PC-3 (cell line): ENCODE measurements at regions not wholly inside any gene's neighbourhood (a gene's known extent, or its start where the extent isn't known, plus 50 kb on each side); places are given as distances from the start of the nearest gene placed in this dataset.
A peak's percentile ranks its signal among the peaks of the same experiment; 100 is the strongest.

ENCODE experiments used
- ATAC-seq: fragments of 200-7000 bp; cut with Tn5 transposase; 2 replicates; pipeline ENCODE4 v1.9.1; 2020; ENCODE audit warnings: mild to moderate bottlenecking, moderate library complexity
- BruUV-seq: library from RNA; stranded (reverse); fragments of 400-500 nt; replicated peaks from 2 replicates; lab custom pipeline; 2021; lab: Mats Ljungman, UMichigan
- CTCF ChIA-PET: fragments of 300-600 bp; sonication (Branson Sonifier 250); formaldehyde crosslinking; loops from one replicate; lab custom pipeline; 2022; ENCODE audit warnings: antibody characterized with exemption; lab: Charles Lee
- POLR2A ChIA-PET: fragments of 300-600 bp; sonication (Branson Sonifier 250); formaldehyde crosslinking; loops from one replicate; lab custom pipeline; 2022; ENCODE audit warnings: antibody characterized with exemption; ENCODE audit not compliant: unreplicated experiment; lab: Charles Lee
- DNase-seq: peaks from one replicate; pipeline ENCODE4 v3.0.0-alpha.2; 2015
- H2AFZ ChIP-seq: fragments of 300-600 bp; sonication (generic); 2 replicates; pipeline ENCODE4 v1.6.0; 2016; ENCODE audit warnings: antibody characterized with exemption, low read length
- H3F3A ChIP-seq: fragments of 300-600 bp; sonication (generic); one replicate; pipeline ENCODE4 v1.6.0; 2017; ENCODE audit warnings: antibody characterized with exemption, low read length, control low read depth, mild to moderate bottlenecking; ENCODE audit not compliant: unreplicated experiment
- H3K27ac ChIP-seq: fragments of 300-600 bp; sonication (generic); 2 replicates; pipeline ENCODE4 v1.5.1; 2016; ENCODE audit warnings: mild to moderate bottlenecking, low read length
- H3K27me3 ChIP-seq: fragments of 300-600 bp; sonication (generic); 2 replicates; pipeline ENCODE4 v1.6.1; 2016; ENCODE audit warnings: low read length, mixed read lengths
- H3K36me3 ChIP-seq: fragments of 300-600 bp; sonication (generic); 2 replicates; pipeline ENCODE4 v1.6.1; 2016; ENCODE audit warnings: low read depth, mixed run types, low read length, mixed read lengths
- H3K4me1 ChIP-seq: fragments of 300-600 bp; sonication (generic); 2 replicates; pipeline ENCODE4 v1.5.1; 2016; ENCODE audit warnings: low read length; ENCODE audit not compliant: insufficient read depth
- H3K4me2 ChIP-seq: fragments of 300-600 bp; sonication (generic); 2 replicates; pipeline ENCODE4 v1.6.0; 2016; ENCODE audit warnings: low read length
- H3K4me3 ChIP-seq: fragments of 300-600 bp; sonication (generic); 2 replicates; pipeline ENCODE4 v1.5.1; 2016; ENCODE audit warnings: mild to moderate bottlenecking, low read length, mixed read lengths
- H3K79me2 ChIP-seq: fragments of 300-600 bp; sonication (generic); 2 replicates; pipeline ENCODE4 v1.6.1; 2017; ENCODE audit warnings: low read length, mixed read lengths
- H3K9ac ChIP-seq: fragments of 300-600 bp; sonication (generic); 2 replicates; pipeline ENCODE4 v1.6.0; 2016; ENCODE audit warnings: mild to moderate bottlenecking, low read length
- H3K9me2 ChIP-seq: fragments of 300-600 bp; sonication (generic); replicated peaks from 2 replicates; pipeline ENCODE4 v1.6.1; 2016; ENCODE audit warnings: mixed run types, low read length, mixed read lengths
- H3K9me3 ChIP-seq: fragments of 300-600 bp; sonication (generic); 2 replicates; pipeline ENCODE4 v1.6.1; 2016; ENCODE audit warnings: low read length, mixed read lengths
- H4K20me1 ChIP-seq: fragments of 300-600 bp; sonication (generic); 2 replicates; pipeline ENCODE4 v1.6.1; 2016; ENCODE audit warnings: low read length, mixed read lengths
- EZH2 ChIP-seq: fragments of 300-600 bp; sonication (generic); IDR thresholded peaks from one replicate; pipeline ENCODE4 v1.6.1; 2017; ENCODE audit warnings: antibody characterized with exemption, mild to moderate bottlenecking, low read length; ENCODE audit not compliant: unreplicated experiment
- EZH2phosphoT487 ChIP-seq: fragments of 300-600 bp; sonication (generic); IDR thresholded peaks from 2 replicates; pipeline ENCODE4 v1.6.1; 2018; ENCODE audit warnings: mild to moderate bottlenecking, antibody characterized with exemption, low read length, borderline replicate concordance
- intact Hi-C: fragments of 100-400 bp; cut with micrococcal nuclease; formaldehyde crosslinking; loops from 2 replicates; pipeline ENCODE4 v1.9.0; 2023
- TF ChIP-seq, protein P1 (sequence below): fragments of 300-600 bp; sonication (generic); conservative IDR thresholded peaks from 2 replicates; pipeline ENCODE4 v1.5.1; 2017; ENCODE audit warnings: antibody characterized with exemption, low read depth, mild to moderate bottlenecking, low read length

DNA sequence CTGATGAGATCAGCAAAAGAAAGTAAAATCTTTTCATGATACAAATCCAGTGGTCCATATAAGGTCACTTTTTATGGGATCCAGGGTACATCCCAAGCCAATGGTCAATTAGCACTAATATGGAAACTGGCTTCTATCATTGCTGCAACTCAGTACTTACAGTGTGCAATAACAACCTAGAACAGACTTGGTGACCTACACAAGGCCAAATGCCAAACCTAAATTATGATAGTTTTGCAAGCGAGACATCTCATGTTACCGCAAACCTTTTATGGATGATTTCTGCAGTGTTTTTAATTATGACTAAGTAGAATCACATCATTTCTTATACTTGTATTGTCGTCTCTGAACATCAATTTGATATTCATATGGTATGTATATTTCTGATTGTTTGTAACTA, 583.5 kb upstream of the SEMA3D start:
- no peak for ATAC-seq
- Histone ChIP-seq H3K4me3 (no peak overlapping the region), H3K27ac (no peak overlapping the region), H3K36me3 (no peaks in the 10 kb centered on the region), H3K9ac (no peak overlapping the region), H3K27me3 (no peaks in the 10 kb centered on the region), H3K9me3 (no peaks in the 10 kb centered on the region), H3K4me2 (no peak overlapping the region), H4K20me1 (no peaks in the 10 kb centered on the region), H3F3A (no peaks in the 10 kb centered on the region), H3K4me1 (no peaks in the 10 kb centered on the region), H2AFZ (no peak overlapping the region), H3K79me2 (no peaks in the 10 kb centered on the region), H3K9me2 (no peaks in the 10 kb centered on the region)
- POLR2A ChIA-PET, result no interaction called here
- DNase-seq, result no peak
- no TSS peak for BruUV-seq
- CTCF ChIA-PET, result no interaction called here
- TF ChIP-seq, protein P1, sequence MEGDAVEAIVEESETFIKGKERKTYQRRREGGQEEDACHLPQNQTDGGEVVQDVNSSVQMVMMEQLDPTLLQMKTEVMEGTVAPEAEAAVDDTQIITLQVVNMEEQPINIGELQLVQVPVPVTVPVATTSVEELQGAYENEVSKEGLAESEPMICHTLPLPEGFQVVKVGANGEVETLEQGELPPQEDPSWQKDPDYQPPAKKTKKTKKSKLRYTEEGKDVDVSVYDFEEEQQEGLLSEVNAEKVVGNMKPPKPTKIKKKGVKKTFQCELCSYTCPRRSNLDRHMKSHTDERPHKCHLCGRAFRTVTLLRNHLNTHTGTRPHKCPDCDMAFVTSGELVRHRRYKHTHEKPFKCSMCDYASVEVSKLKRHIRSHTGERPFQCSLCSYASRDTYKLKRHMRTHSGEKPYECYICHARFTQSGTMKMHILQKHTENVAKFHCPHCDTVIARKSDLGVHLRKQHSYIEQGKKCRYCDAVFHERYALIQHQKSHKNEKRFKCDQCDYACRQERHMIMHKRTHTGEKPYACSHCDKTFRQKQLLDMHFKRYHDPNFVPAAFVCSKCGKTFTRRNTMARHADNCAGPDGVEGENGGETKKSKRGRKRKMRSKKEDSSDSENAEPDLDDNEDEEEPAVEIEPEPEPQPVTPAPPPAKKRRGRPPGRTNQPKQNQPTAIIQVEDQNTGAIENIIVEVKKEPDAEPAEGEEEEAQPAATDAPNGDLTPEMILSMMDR, result no peak
- TF ChIP-seq EZH2phosphoT487 (no peak), EZH2 (no peak)
- intact Hi-C loops, result no loop called here

DNA sequence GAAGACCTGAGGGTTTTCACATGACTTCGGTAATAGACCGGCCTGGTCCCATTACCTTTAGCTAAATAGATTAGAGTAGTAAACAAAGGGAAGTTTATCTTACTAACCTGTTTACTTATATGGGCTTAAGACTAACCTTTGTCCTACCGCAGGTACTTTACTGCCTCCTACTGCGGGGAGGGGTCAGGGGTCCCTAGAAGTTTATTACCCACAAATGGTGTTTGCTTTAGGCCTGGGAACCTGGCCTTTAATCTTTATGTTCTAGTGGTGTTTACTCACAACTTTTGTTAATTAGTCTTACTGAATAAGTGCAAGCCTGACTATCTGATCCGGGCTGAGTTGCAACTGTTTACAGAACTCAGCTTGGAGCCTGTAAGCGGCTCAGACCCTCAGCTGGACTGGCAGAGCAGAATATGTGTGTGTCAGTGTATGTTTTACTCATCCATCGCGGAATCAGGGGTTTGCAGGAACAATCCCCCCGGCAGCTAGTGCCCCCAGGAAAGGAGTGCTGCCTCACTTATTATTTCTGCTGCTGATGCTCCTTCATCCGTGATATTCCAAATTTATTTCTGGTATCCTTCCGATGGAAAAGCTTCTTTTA, 578.9 kb upstream of the SEMA3D start:
- Histone ChIP-seq H3K4me1 (no peaks in the 10 kb centered on the region), H3K27ac (no peak overlapping the region), H3F3A (no peaks in the 10 kb centered on the region), H3K9me2 (no peaks in the 10 kb centered on the region), H3K9me3 (no peaks in the 10 kb centered on the region), H3K4me2 (no peak overlapping the region), H3K79me2 (no peaks in the 10 kb centered on the region), H3K4me3 (no peak overlapping the region), H3K27me3 (no peaks in the 10 kb centered on the region), H2AFZ (no peak overlapping the region), H4K20me1 (no peaks in the 10 kb centered on the region), H3K9ac (no peak overlapping the region), H3K36me3 (no peaks in the 10 kb centered on the region)
- POLR2A ChIA-PET, result no interaction called here
- TF ChIP-seq EZH2phosphoT487, result no peak
- TF ChIP-seq, protein P1, result no peak
- intact Hi-C loops, result no loop called here
- BruUV-seq, result no TSS peak
- CTCF ChIA-PET, result no interaction called here
- ATAC-seq (no peak), DNase-seq (no peak)

DNA sequence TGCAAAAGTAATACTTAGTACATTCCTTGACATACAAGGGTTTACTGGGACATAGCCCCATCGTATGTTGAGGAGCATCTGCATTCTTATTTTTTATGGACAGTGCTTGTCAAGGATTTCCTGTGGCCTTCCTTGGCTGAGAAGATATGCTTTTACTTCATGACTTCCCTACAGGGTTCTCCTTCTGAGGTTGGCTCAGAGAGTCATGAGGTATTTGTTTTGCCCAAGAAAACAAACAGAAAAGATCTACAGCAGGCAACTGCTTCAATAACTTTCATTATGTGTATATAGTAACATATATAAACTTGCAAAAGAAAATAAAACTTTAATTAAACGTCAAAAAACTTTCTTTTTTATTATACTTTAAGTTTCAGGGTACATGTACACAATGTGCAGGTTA, 577.2 kb upstream of the SEMA3D start:
- TF ChIP-seq, protein P1, result no peak
- Histone ChIP-seq H3K27me3 (no peaks in the 10 kb centered on the region), H3K79me2 (no peaks in the 10 kb centered on the region), H4K20me1 (no peaks in the 10 kb centered on the region), H3K9me2 (no peaks in the 10 kb centered on the region), H3K9ac (no peak overlapping the region), H3K9me3 (no peaks in the 10 kb centered on the region), H3F3A (no peaks in the 10 kb centered on the region), H3K4me2 (no peak overlapping the region), H3K4me1 (no peaks in the 10 kb centered on the region), H3K27ac (no peak overlapping the region), H2AFZ (no peak overlapping the region), H3K4me3 (no peak overlapping the region), H3K36me3 (no peaks in the 10 kb centered on the region)
- CTCF ChIA-PET, result no interaction called here
- DNase-seq (no peak), ATAC-seq (peak; percentile 33)
- BruUV-seq, result no TSS peak
- intact Hi-C loops, result no loop called here
- POLR2A ChIA-PET, result no interaction called here
